Left ventricle myocardium inferior (tissue), 1 donor: ENCODE measurements at regions not wholly inside any gene's neighbourhood (a gene's known extent, or its start where the extent isn't known, plus 50 kb on each side); places are given as distances from the start of the nearest gene placed in this dataset.
"Not testable (repeated sequence)": the region's sequence is repeated elsewhere in the genome, so short reads cannot be mapped to it uniquely, and the experiment has no call there.

Experiments used
- DNase-seq: peaks from one replicate; pipeline ENCODE4 v3.0.0-alpha.2; 2020
- H3K27ac ChIP-seq: fragments of 200-600 bp; replicated peaks from 2 replicates; pipeline ENCODE4 v1.8.0; 2021
- H3K27me3 ChIP-seq: fragments of 200-600 bp; 2 replicates; pipeline ENCODE4 v1.8.0; 2021; ENCODE audit warnings: low read depth
- H3K36me3 ChIP-seq: fragments of 200-600 bp; 2 replicates; pipeline ENCODE4 v1.8.0; 2021
- H3K4me1 ChIP-seq: fragments of 200-600 bp; 2 replicates; pipeline ENCODE4 v1.8.0; 2021
- H3K4me3 ChIP-seq: fragments of 200-600 bp; 2 replicates; pipeline ENCODE4 v1.8.0; 2021; ENCODE audit warnings: mild to moderate bottlenecking, moderate library complexity
- H3K9me3 ChIP-seq: fragments of 200-600 bp; replicated peaks from 2 replicates; pipeline ENCODE4 v1.8.0; 2021
- CTCF ChIP-seq: fragments of 200-600 bp; IDR thresholded peaks from 2 replicates; pipeline ENCODE4 v1.8.0; 2021; ENCODE audit warnings: antibody characterized with exemption, mild to moderate bottlenecking, borderline replicate concordance
- intact Hi-C: fragments of 100-400 bp; cut with micrococcal nuclease; formaldehyde crosslinking; loops from one replicate; pipeline ENCODE4 v1.11.0; 2022
- donor health status: DM: no; HTN: yes; CAD: no; lungs with severe emphysema.

DNA sequence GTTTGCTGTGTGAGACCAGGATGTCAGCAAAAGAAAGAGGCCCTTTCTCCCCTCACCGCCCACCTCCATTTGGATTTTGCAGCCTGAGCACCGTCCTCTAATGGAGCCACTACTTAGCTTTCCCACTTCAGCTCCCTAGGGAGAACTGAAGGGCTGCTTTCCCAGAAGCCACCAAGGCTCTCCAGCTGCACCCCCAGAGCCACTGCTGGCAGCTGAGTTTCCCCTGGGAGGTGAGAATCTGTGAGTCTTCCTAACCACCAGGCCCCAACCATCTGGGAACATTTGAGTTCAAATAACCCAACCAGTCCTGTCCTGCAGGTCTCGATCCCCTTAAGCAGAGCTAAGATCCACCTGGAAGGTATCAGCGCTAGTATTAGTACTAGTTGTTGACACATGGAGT is 173.1 kb upstream of the USP9X start:
- no peaks in the 10 kb centered on the region for H3K36me3 ChIP-seq
- no peak overlapping the region for H3K27ac ChIP-seq
- no peak for DNase-seq
- intact Hi-C loops: no loop called here
- no peak overlapping the region for H3K4me3 ChIP-seq
- no peaks in the 10 kb centered on the region for H3K9me3 ChIP-seq
- H3K4me1 ChIP-seq: no peaks in the 10 kb centered on the region
- no peak for TF ChIP-seq CTCF
- no peaks in the 10 kb centered on the region for H3K27me3 ChIP-seq

- DNase-seq: no peak
- Histone ChIP-seq H3K27ac (no peak overlapping the region), H3K27me3 (no peaks in the 10 kb centered on the region), H3K4me1 (no peaks in the 10 kb centered on the region), H3K36me3 (no peaks in the 10 kb centered on the region), H3K4me3 (no peak overlapping the region), H3K9me3 (no peaks in the 10 kb centered on the region)
- no peak for TF ChIP-seq CTCF
- intact Hi-C loops: no loop called here
Observed at GRCh38 chrX:40912576-40912975, 172.7 kb upstream of the USP9X start.

- H3K9me3 ChIP-seq: peaks cover 9% of the 10 kb centered on the region
- no peak for DNase-seq
- H3K4me1 ChIP-seq: no peaks in the 10 kb centered on the region
- no peaks in the 10 kb centered on the region for H3K27me3 ChIP-seq
- H3K27ac ChIP-seq: no peak overlapping the region
- no peak for TF ChIP-seq CTCF
- no peak overlapping the region for H3K4me3 ChIP-seq
- intact Hi-C loops: no loop called here
- H3K36me3 ChIP-seq: no peaks in the 10 kb centered on the region
Observed at GRCh38 chrX:40920351-40920750, 164.9 kb upstream of the USP9X start.

GRCh38 chrX:40922307-40922706 is 162.9 kb upstream of the USP9X start:
- H3K36me3 ChIP-seq: no peaks in the 10 kb centered on the region
- intact Hi-C loops: no loop called here
- no peak overlapping the region for H3K4me3 ChIP-seq
- H3K27me3 ChIP-seq: no peaks in the 10 kb centered on the region
- H3K9me3 ChIP-seq: peaks cover 9% of the 10 kb centered on the region
- no peaks in the 10 kb centered on the region for H3K4me1 ChIP-seq
- TF ChIP-seq CTCF: peak; percentile 26
- no peak overlapping the region for H3K27ac ChIP-seq
- DNase-seq: no peak

GRCh38 chrX:40926739-40927427 is 158.4 kb upstream of the USP9X start:
- H3K27me3 ChIP-seq, H3K27ac ChIP-seq, H3K4me3 ChIP-seq, DNase-seq, intact Hi-C loops, H3K4me1 ChIP-seq, H3K9me3 ChIP-seq, H3K36me3 ChIP-seq: not testable (repeated sequence)

DNA sequence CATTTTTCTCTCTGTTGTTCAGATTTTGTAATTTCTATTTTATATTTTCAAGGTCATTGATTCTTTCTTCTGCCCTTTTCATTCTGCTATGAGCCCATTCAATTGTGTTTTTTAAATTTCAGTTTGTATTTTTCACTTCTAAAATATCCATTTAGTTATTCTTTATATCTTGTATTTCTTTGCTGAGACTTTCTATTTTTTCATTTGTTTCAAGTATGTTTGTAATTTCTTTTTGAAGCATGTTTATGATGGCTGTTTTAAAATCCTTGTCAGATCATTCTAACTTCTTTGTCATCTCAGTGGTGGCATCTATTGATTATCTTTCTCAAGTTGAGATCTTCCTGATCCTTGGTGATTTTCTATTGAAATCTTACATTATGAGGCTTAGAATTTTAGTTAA is 157.2 kb upstream of the USP9X start:
- no peaks in the 10 kb centered on the region for H3K9me3 ChIP-seq
- H3K4me3 ChIP-seq: no peak overlapping the region
- peaks cover 4% of the 10 kb centered on the region for H3K4me1 ChIP-seq
- no peak for TF ChIP-seq CTCF
- no peak overlapping the region for H3K27ac ChIP-seq
- H3K27me3 ChIP-seq: no peaks in the 10 kb centered on the region
- intact Hi-C loops: no loop called here
- H3K36me3 ChIP-seq: no peaks in the 10 kb centered on the region
- no peak for DNase-seq
